Right atrium auricular region (tissue), 2 donors: ENCODE measurements at regions not wholly inside any gene's neighbourhood (a gene's known extent, or its start where the extent isn't known, plus 50 kb on each side); places are given as distances from the start of the nearest gene placed in this dataset.

Experiments
- DNase-seq: peaks from one replicate; pipeline ENCODE4 v3.0.0-alpha.2; 2019; ENCODE audit warnings: low spot score
- H3K27ac ChIP-seq, 2 donors: fragments of 200-600 bp; sonication (generic); 1 replicate in 1 of 2; 2 replicates in 1 of 2; pipeline ENCODE4 v1.5.1; 2016 to 2019
- H3K27me3 ChIP-seq, 2 donors: fragments of 200-600 bp; sonication (generic); one replicate each; pipeline versions ENCODE4 v1.5.1 to v1.6.0; 2017 to 2019
- H3K36me3 ChIP-seq: fragments of 200-600 bp; sonication (generic); one replicate; pipeline ENCODE4 v1.5.1; 2016
- H3K4me1 ChIP-seq, 2 donors: fragments of 200-600 bp; sonication (generic); one replicate each; pipeline versions ENCODE4 v1.5.1 to v1.6.0; 2017 to 2019
- H3K4me3 ChIP-seq, 2 donors: fragments of 200-600 bp; sonication (generic); 1 replicate in 1 of 2; 2 replicates in 1 of 2; pipeline ENCODE4 v1.5.1; 2017 to 2019; ENCODE audit warnings: mild to moderate bottlenecking in 1 of 2, moderate library complexity in 1 of 2
- H3K9me3 ChIP-seq, 2 donors: fragments of 200-600 bp; sonication (generic); one replicate each; pipeline ENCODE4 v1.5.1; 2019
- TF ChIP-seq, protein P1 (sequence below), 2 donors: fragments of 200-600 bp; sonication (generic); IDR thresholded peaks; one replicate each; pipeline ENCODE4 v1.5.1; 2019; ENCODE audit warnings: antibody characterized with exemption in 2 of 2

DNA sequence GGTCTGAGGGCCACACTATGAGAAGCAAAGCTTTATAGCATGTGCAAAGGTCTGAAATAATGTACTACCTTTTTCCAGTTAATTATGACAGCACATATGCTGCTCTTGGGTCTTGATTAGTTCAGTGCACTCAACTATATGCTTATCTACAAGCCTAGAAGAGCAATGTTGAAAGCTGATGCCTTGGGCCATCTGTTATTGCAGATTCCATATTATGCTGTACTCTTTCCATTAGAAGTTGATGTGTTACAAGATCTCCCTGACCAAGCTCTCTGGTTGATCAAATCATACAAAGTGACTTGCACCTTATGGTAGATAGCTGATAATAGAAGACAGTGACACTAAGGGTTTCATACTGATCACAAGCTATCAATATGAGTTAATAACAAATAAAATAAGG, 327.3 kb downstream of the FRK start:
- Histone ChIP-seq H3K9me3 (peaks cover 0 to 8% of the 10 kb centered on the region in 2 donors), H3K36me3 (no peaks in the 10 kb centered on the region), H3K4me1 (no peaks in the 10 kb centered on the region), H3K4me3 (no peak overlapping the region), H3K27me3 (no peaks in the 10 kb centered on the region), H3K27ac (no peak overlapping the region)
- TF ChIP-seq, protein P1, sequence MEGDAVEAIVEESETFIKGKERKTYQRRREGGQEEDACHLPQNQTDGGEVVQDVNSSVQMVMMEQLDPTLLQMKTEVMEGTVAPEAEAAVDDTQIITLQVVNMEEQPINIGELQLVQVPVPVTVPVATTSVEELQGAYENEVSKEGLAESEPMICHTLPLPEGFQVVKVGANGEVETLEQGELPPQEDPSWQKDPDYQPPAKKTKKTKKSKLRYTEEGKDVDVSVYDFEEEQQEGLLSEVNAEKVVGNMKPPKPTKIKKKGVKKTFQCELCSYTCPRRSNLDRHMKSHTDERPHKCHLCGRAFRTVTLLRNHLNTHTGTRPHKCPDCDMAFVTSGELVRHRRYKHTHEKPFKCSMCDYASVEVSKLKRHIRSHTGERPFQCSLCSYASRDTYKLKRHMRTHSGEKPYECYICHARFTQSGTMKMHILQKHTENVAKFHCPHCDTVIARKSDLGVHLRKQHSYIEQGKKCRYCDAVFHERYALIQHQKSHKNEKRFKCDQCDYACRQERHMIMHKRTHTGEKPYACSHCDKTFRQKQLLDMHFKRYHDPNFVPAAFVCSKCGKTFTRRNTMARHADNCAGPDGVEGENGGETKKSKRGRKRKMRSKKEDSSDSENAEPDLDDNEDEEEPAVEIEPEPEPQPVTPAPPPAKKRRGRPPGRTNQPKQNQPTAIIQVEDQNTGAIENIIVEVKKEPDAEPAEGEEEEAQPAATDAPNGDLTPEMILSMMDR (IDR thresholded peaks at IDR 0.05), result no peak
- no peak for DNase-seq

DNA sequence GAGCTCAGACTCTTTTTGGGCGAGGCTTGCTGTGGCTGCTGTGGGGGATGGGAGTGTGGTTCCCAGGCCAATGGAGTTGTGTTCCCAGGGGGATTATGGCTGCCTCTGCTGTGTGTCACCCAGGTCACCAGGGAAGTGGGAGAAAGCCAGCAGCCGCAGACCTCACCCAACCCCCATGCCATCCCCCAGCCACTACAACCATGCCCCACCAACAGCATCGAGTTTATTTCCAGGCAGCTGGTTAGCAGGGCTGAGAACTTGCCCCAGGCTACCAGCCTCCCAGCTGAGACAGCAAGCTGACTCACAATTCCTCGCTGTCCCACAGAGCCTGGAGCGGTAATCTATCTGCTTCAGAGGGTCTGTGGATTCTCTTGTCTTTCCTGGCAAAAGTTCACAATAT, 331.7 kb downstream of the FRK start:
- Histone ChIP-seq H3K27ac (no peak overlapping the region), H3K9me3 (no peaks in the 10 kb centered on the region), H3K36me3 (no peaks in the 10 kb centered on the region), H3K4me1 (no peaks in the 10 kb centered on the region), H3K4me3 (no peak overlapping the region), H3K27me3 (no peaks in the 10 kb centered on the region)
- TF ChIP-seq, protein P1 (IDR thresholded peaks at IDR 0.05), result no peak
- DNase-seq, result no peak

DNA sequence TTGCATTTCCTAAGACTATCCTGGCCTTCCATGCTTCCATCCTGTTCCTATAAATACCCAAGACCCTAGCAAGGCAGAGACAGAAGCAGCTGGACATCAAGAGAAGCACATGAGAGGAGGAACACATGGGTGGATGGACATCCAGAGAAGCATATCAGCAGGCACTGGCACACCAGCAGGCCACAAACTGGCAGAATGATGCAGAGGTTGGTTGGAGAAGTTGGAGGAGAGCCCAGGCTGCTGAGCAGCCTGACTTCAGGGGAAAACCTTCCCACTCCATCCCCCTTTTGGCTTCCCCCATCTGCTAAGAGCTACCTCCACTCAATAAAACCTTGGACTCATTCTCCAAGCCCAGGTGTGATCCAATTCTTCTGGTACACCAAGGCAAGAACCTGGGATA, 332.5 kb downstream of the FRK start:
- H3K4me3 ChIP-seq, result no peak overlapping the region
- no peaks in the 10 kb centered on the region for H3K4me1 ChIP-seq
- TF ChIP-seq, protein P1 (IDR thresholded peaks at IDR 0.05), result no peak
- no peaks in the 10 kb centered on the region for H3K36me3 ChIP-seq
- H3K27ac ChIP-seq, result no peak overlapping the region
- H3K9me3 ChIP-seq, result no peaks in the 10 kb centered on the region
- no peak for DNase-seq
- H3K27me3 ChIP-seq, result no peaks in the 10 kb centered on the region

DNA sequence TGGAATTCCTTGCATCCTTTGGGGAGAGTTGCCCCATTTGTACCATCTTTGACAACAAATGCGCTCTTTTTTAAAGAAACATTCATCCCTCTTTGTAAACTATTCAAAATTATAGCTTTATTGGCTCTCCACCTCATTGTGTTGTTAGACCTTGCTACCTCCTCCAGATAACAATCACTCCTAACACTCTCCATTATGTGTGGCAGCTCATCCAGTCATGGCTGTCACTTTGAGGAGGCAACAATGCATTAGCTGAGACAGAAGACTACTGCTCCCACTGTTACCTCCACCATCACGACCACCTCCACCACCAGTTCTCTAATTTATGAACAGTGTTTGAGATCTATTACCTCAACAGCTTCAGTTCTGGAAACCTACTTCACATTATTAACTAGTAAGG, 339.1 kb downstream of the FRK start:
- Histone ChIP-seq H3K27ac (no peak overlapping the region), H3K4me3 (no peak overlapping the region), H3K4me1 (no peaks in the 10 kb centered on the region), H3K27me3 (no peaks in the 10 kb centered on the region), H3K36me3 (no peaks in the 10 kb centered on the region), H3K9me3 (no peaks in the 10 kb centered on the region)
- TF ChIP-seq, protein P1 (IDR thresholded peaks at IDR 0.05), result no peak
- DNase-seq, result no peak

DNA sequence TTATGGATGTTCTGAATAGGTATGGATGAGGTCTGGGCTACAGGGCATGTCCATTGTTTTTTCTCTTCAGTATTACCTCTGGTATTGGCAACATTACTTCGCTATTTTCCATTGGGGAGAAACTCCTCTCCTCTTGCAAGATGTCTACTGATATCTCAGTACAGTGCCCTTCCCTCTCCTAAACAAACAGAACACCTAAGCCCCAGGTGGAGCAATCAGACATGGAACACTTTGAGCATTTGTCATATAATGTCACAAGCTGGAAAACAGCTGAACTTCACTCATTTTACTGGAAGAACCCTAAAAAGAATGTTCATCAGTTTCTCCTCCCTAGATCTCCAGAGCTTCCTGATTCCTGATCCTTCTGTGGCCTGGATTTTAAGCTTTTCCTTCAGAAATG, 339.8 kb downstream of the FRK start:
- no peaks in the 10 kb centered on the region for H3K27me3 ChIP-seq
- no peak for DNase-seq
- TF ChIP-seq, protein P1 (IDR thresholded peaks at IDR 0.05), result no peak
- no peaks in the 10 kb centered on the region for H3K9me3 ChIP-seq
- no peak overlapping the region for H3K4me3 ChIP-seq
- no peaks in the 10 kb centered on the region for H3K36me3 ChIP-seq
- no peaks in the 10 kb centered on the region for H3K4me1 ChIP-seq
- H3K27ac ChIP-seq, result no peak overlapping the region

DNA sequence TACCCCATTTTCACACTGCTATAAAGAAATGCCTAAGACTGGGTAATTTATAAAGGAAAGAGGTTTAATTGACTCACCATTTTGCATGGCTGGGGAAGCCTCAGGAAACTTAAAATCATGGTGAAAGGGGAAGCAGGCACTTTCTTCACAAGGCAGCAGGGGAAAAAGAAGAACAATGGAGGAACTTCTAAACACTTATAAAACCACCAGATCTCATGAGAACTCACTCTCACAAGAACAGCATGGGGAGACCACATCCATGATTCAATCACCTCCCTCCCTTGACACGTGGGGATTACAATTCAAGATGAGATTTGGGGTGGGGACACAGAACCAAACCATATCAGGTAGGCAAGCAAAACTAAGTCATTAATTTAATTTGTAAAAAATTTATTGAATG, 343.2 kb downstream of the FRK start:
- no peak for DNase-seq
- Histone ChIP-seq H3K27ac (no peak overlapping the region), H3K9me3 (no peaks in the 10 kb centered on the region), H3K4me1 (no peaks in the 10 kb centered on the region), H3K4me3 (no peak overlapping the region), H3K27me3 (no peaks in the 10 kb centered on the region), H3K36me3 (no peaks in the 10 kb centered on the region)
- TF ChIP-seq, protein P1 (IDR thresholded peaks at IDR 0.05), result no peak
